Mesenchymal stem cell (in vitro differentiated cells and primary cell): ENCODE measurements at regions not wholly inside any gene's neighbourhood (a gene's known extent, or its start where the extent isn't known, plus 50 kb on each side); places are given as distances from the start of the nearest gene placed in this dataset.

Experiments used
- DNase-seq: peaks from one replicate; pipeline ENCODE4 v3.0.0-alpha.2; 2013
- H2AFZ ChIP-seq: one replicate; pipeline ENCODE4 v1.6.1; 2013; ENCODE audit warnings: low read depth, mild to moderate bottlenecking, control low read depth, inconsistent platforms, low read length, moderate library complexity
- H2AK5ac ChIP-seq: 2 replicates; pipeline ENCODE4 v1.6.1; 2013; ENCODE audit warnings: low read length, moderate library complexity, mild to moderate bottlenecking, inconsistent platforms; ENCODE audit not compliant: severe bottlenecking
- H2BK120ac ChIP-seq: one replicate; pipeline ENCODE4 v1.6.1; 2013; ENCODE audit warnings: low read depth, mild to moderate bottlenecking, inconsistent platforms, low read length, moderate library complexity
- H2BK12ac ChIP-seq, 2 experiments: one replicate each; pipeline ENCODE4 v1.6.1; 2013; ENCODE audit warnings: inconsistent platforms in 2 of 2, low read length in 2 of 2, mild to moderate bottlenecking in 2 of 2, moderate library complexity in 2 of 2, control low read depth in 1 of 2
- H2BK15ac ChIP-seq: one replicate; pipeline ENCODE4 v1.6.1; 2013; ENCODE audit warnings: mild to moderate bottlenecking, low read depth, inconsistent platforms; ENCODE audit not compliant: poor library complexity, severe bottlenecking
- H2BK5ac ChIP-seq: 2 replicates; pipeline ENCODE4 v1.6.1; 2013; ENCODE audit warnings: low read depth, mild to moderate bottlenecking, low read length, control low read depth, inconsistent platforms; ENCODE audit not compliant: poor library complexity, severe bottlenecking
- H3K14ac ChIP-seq, 2 experiments: one replicate each; pipeline ENCODE4 v1.6.1; 2013; ENCODE audit warnings: inconsistent platforms in 2 of 2, low read length in 2 of 2, control low read depth in 1 of 2, mild to moderate bottlenecking in 1 of 2, moderate library complexity in 1 of 2
- H3K18ac ChIP-seq, 2 experiments: one replicate each; pipeline ENCODE4 v1.6.1; 2013; ENCODE audit warnings: inconsistent platforms in 2 of 2, low read length in 2 of 2, control low read depth in 1 of 2, low read depth in 1 of 2, mild to moderate bottlenecking in 1 of 2
- H3K23ac ChIP-seq, 2 experiments: one replicate each; pipeline ENCODE4 v1.6.1; 2013; ENCODE audit warnings: inconsistent platforms in 2 of 2, low read length in 2 of 2, mild to moderate bottlenecking in 2 of 2, moderate library complexity in 2 of 2, control low read depth in 1 of 2
- H3K27ac ChIP-seq: 2 replicates; pipeline ENCODE4 v1.5.1; 2013; ENCODE audit warnings: mild to moderate bottlenecking, moderate library complexity, low read length, control low read depth, inconsistent platforms; ENCODE audit not compliant: poor library complexity, severe bottlenecking
- H3K27me3 ChIP-seq, 2 experiments: 2 replicates each; pipeline versions ENCODE4 v1.6.1 to v1.7.0; 2013; ENCODE audit warnings: low read length in 2 of 2, mild to moderate bottlenecking in 2 of 2, moderate library complexity in 2 of 2, control low read depth in 1 of 2, inconsistent platforms in 1 of 2; ENCODE audit not compliant: control insufficient read depth in 1 of 2, insufficient read depth in 1 of 2
- H3K36me3 ChIP-seq, 2 experiments: 2 replicates each; pipeline versions ENCODE4 v1.6.1 to v1.7.0; 2013; ENCODE audit warnings: low read length in 2 of 2, control low read depth in 1 of 2, inconsistent platforms in 1 of 2, low read depth in 1 of 2, mild to moderate bottlenecking in 1 of 2; ENCODE audit not compliant: insufficient read depth in 2 of 2, control insufficient read depth in 1 of 2
- H3K4ac ChIP-seq, 2 experiments: one replicate each; pipeline ENCODE4 v1.6.1; 2013; ENCODE audit warnings: inconsistent platforms in 2 of 2, low read length in 2 of 2, mild to moderate bottlenecking in 2 of 2, moderate library complexity in 2 of 2, control low read depth in 1 of 2, low read depth in 1 of 2
- H3K4me1 ChIP-seq: 2 replicates; pipeline ENCODE4 v1.6.1; 2013; ENCODE audit warnings: low read depth, low read length, control low read depth; ENCODE audit not compliant: control insufficient read depth, insufficient read depth
- H3K4me2 ChIP-seq: 2 replicates; pipeline ENCODE4 v1.6.1; 2013; ENCODE audit warnings: low read length, mild to moderate bottlenecking, inconsistent platforms; ENCODE audit not compliant: poor library complexity, severe bottlenecking
- H3K4me3 ChIP-seq, 2 experiments: 2 replicates each; pipeline versions ENCODE4 v1.5.1 to v1.7.0; 2013; ENCODE audit warnings: low read length in 2 of 2, mild to moderate bottlenecking in 2 of 2, control low read depth in 1 of 2, low read depth in 1 of 2; ENCODE audit not compliant: insufficient read depth in 1 of 2
- H3K79me1 ChIP-seq: replicated peaks from 2 replicates; pipeline ENCODE4 v1.6.1; 2013; ENCODE audit warnings: mild to moderate bottlenecking, control low read depth, low read length, inconsistent platforms; ENCODE audit not compliant: poor library complexity, severe bottlenecking
- H3K9ac ChIP-seq: 2 replicates; pipeline ENCODE4 v1.7.0; 2013; ENCODE audit warnings: mild to moderate bottlenecking, low read length, moderate library complexity
- H3K9me3 ChIP-seq: 2 replicates; pipeline ENCODE4 v1.7.0; 2013; ENCODE audit warnings: mild to moderate bottlenecking, low read length; ENCODE audit not compliant: control insufficient read depth
- H4K8ac ChIP-seq: one replicate; pipeline ENCODE4 v1.6.1; 2013; ENCODE audit warnings: inconsistent platforms, mild to moderate bottlenecking, low read length, moderate library complexity
- H4K91ac ChIP-seq: one replicate; pipeline ENCODE4 v1.6.1; 2013; ENCODE audit warnings: mild to moderate bottlenecking, low read length, inconsistent platforms
- WGBS: methylation state at CpG from one replicate; pipeline ENCODE4 v1.1.7; 2013; ENCODE audit warnings: mixed read lengths; 5-methylcytosine and 5-hydroxymethylcytosine counted together

- Histone ChIP-seq H3K4me1 (no peaks in the 10 kb centered on the region), H2BK15ac (no peak overlapping the region), H3K4me3 (no peak overlapping the region), H3K4ac (no peak overlapping the region), H3K23ac (no peak overlapping the region), H3K27ac (no peak overlapping the region), H2BK120ac (no peak overlapping the region), H3K27me3 (no peaks in the 10 kb centered on the region), H3K14ac (no peak overlapping the region), H2BK12ac (no peak overlapping the region), H2AFZ (no peak overlapping the region), H4K91ac (no peak overlapping the region), H3K18ac (no peak overlapping the region), H3K4me2 (no peak overlapping the region), H2BK5ac (peak overlapping the region; percentile 25), H3K9me3 (no peaks in the 10 kb centered on the region), H3K9ac (no peak overlapping the region), H2AK5ac (no peak overlapping the region), H3K36me3 (no peaks in the 10 kb centered on the region), H4K8ac (no peak overlapping the region), H3K79me1 (no peaks in the 10 kb centered on the region)
- 78% methylated on average over 6 of the region's 8 CpGs for WGBS
- DNase-seq, result no peak
Measured at GRCh38 chr9:8244505-8245092, 445.0 kb upstream of the DMAC1 start.

GRCh38 chr9:8241201-8241600, 441.6 kb upstream of the DMAC1 start:
- Histone ChIP-seq H3K27ac (no peak overlapping the region), H3K27me3 (no peaks in the 10 kb centered on the region), H2AFZ (no peak overlapping the region), H3K4ac (no peak overlapping the region), H3K14ac (no peak overlapping the region), H3K4me1 (no peaks in the 10 kb centered on the region), H3K4me3 (no peak overlapping the region), H3K4me2 (no peak overlapping the region), H2BK5ac (no peak overlapping the region), H3K23ac (no peak overlapping the region), H2BK120ac (no peak overlapping the region), H3K36me3 (no peaks in the 10 kb centered on the region), H3K9me3 (no peaks in the 10 kb centered on the region), H4K91ac (no peak overlapping the region), H3K9ac (no peak overlapping the region), H3K18ac (no peak overlapping the region), H2AK5ac (no peak overlapping the region), H3K79me1 (no peaks in the 10 kb centered on the region), H2BK15ac (no peak overlapping the region), H4K8ac (no peak overlapping the region), H2BK12ac (no peak overlapping the region)
- DNase-seq, result no peak
- 84% methylated on average over 5 of the region's 5 CpGs for WGBS

GRCh38 chr9:8237096-8237495, 437.5 kb upstream of the DMAC1 start:
- Histone ChIP-seq H2BK12ac (no peak overlapping the region), H3K4me1 (no peaks in the 10 kb centered on the region), H2BK15ac (no peak overlapping the region), H3K27me3 (no peaks in the 10 kb centered on the region), H4K8ac (no peak overlapping the region), H3K4ac (no peak overlapping the region), H3K4me2 (no peak overlapping the region), H3K4me3 (no peak overlapping the region), H3K9me3 (no peaks in the 10 kb centered on the region), H3K79me1 (no peaks in the 10 kb centered on the region), H2BK5ac (no peak overlapping the region), H3K27ac (no peak overlapping the region), H2AFZ (no peak overlapping the region), H3K18ac (no peak overlapping the region), H3K36me3 (no peaks in the 10 kb centered on the region), H3K9ac (no peak overlapping the region), H4K91ac (no peak overlapping the region), H2AK5ac (no peak overlapping the region), H2BK120ac (no peak overlapping the region), H3K14ac (no peak overlapping the region), H3K23ac (no peak overlapping the region)
- no CpG with 5 or more reads among the region's 2 CpGs for WGBS
- no peak for DNase-seq

GRCh38 chr9:8235489-8235888, 435.9 kb upstream of the DMAC1 start:
- no peak overlapping the region for H2AFZ ChIP-seq
- no peak overlapping the region for H3K27ac ChIP-seq
- no peak overlapping the region for H3K18ac ChIP-seq
- H3K79me1 ChIP-seq, result no peaks in the 10 kb centered on the region
- no peak overlapping the region for H2BK15ac ChIP-seq
- no peak overlapping the region for H2BK5ac ChIP-seq
- no peak overlapping the region for H4K91ac ChIP-seq
- H3K4ac ChIP-seq, result no peak overlapping the region
- H2AK5ac ChIP-seq, result no peak overlapping the region
- H4K8ac ChIP-seq, result no peak overlapping the region
- no peak overlapping the region for H3K4me2 ChIP-seq
- no peak for DNase-seq
- no peaks in the 10 kb centered on the region for H3K9me3 ChIP-seq
- H3K4me1 ChIP-seq, result no peaks in the 10 kb centered on the region
- H3K23ac ChIP-seq, result no peak overlapping the region
- H3K4me3 ChIP-seq, result no peak overlapping the region
- H2BK12ac ChIP-seq, result no peak overlapping the region
- H3K27me3 ChIP-seq, result no peaks in the 10 kb centered on the region
- H3K9ac ChIP-seq, result no peak overlapping the region
- no peaks in the 10 kb centered on the region for H3K36me3 ChIP-seq
- H2BK120ac ChIP-seq, result no peak overlapping the region
- H3K14ac ChIP-seq, result no peak overlapping the region
